Calu3 (cell line): ENCODE measurements at regions not wholly inside any gene's neighbourhood (a gene's known extent, or its start where the extent isn't known, plus 50 kb on each side); places are given as distances from the start of the nearest gene placed in this dataset.

Experiments used
- BruUV-seq: library from RNA; stranded (reverse); fragments of 400-500 nt; replicated peaks from 2 replicates; lab custom pipeline; 2021; lab: Mats Ljungman, UMichigan
- CTCF ChIA-PET: fragments of 300-600 bp; sonication (Branson Sonifier 250); formaldehyde crosslinking; loops from one replicate; lab custom pipeline; 2022; ENCODE audit warnings: antibody characterized with exemption; lab: Charles Lee
- DNase-seq: peaks from one replicate; pipeline ENCODE4 v3.0.0; 2022
- H3K27ac Mint-ChIP-seq: one replicate; pipeline ENCODE4 v1.8.0; 2022; ENCODE audit warnings: mixed read lengths; ENCODE audit not compliant: unreplicated experiment
- H3K27me3 Mint-ChIP-seq: one replicate; pipeline ENCODE4 v1.8.0; 2022; ENCODE audit warnings: mixed read lengths; ENCODE audit not compliant: unreplicated experiment
- H3K36me3 Mint-ChIP-seq: one replicate; pipeline ENCODE4 v1.8.0; 2022; ENCODE audit warnings: mild to moderate bottlenecking, moderate library complexity, mixed read lengths; ENCODE audit not compliant: insufficient read depth, unreplicated experiment
- H3K4me1 Mint-ChIP-seq: one replicate; pipeline ENCODE4 v1.8.0; 2022; ENCODE audit warnings: mild to moderate bottlenecking, low read depth, mixed read lengths; ENCODE audit not compliant: unreplicated experiment
- H3K4me3 Mint-ChIP-seq: one replicate; pipeline ENCODE4 v1.8.0; 2022; ENCODE audit warnings: mild to moderate bottlenecking, low read depth, moderate library complexity, mixed read lengths; ENCODE audit not compliant: unreplicated experiment
- H3K9me3 Mint-ChIP-seq: one replicate; pipeline ENCODE4 v1.8.0; 2022; ENCODE audit warnings: low read depth, mixed read lengths; ENCODE audit not compliant: unreplicated experiment
- CTCF ChIP-seq: fragments of 200-600 bp; IDR thresholded peaks from one replicate; pipeline ENCODE4 v1.8.0; 2022; ENCODE audit warnings: antibody characterized with exemption; ENCODE audit not compliant: unreplicated experiment
- intact Hi-C: fragments of 100-400 bp; cut with micrococcal nuclease; formaldehyde crosslinking; loops from one replicate; pipeline ENCODE4 v1.10.0; 2022; ENCODE audit not compliant: unreplicated experiment

GRCh38 chr4:125911058-125911457 is 596.3 kb downstream of the FAT4 start:
- Mint-ChIP-seq H3K9me3 (no peaks in the 10 kb centered on the region), H3K27me3 (no peaks in the 10 kb centered on the region), H3K36me3 (no peaks in the 10 kb centered on the region), H3K27ac (no peak overlapping the region), H3K4me3 (no peak overlapping the region), H3K4me1 (no peaks in the 10 kb centered on the region)
- intact Hi-C loops: no loop called here
- DNase-seq: no peak
- BruUV-seq: no TSS peak
- no peak for TF ChIP-seq CTCF
- CTCF ChIA-PET: no interaction called here

GRCh38 chr4:125911481-125911880 is 596.7 kb downstream of the FAT4 start:
- CTCF ChIA-PET: no interaction called here
- no peak for DNase-seq
- H3K27ac Mint-ChIP-seq: no peak overlapping the region
- intact Hi-C loops: no loop called here
- H3K36me3 Mint-ChIP-seq: no peaks in the 10 kb centered on the region
- H3K9me3 Mint-ChIP-seq: no peaks in the 10 kb centered on the region
- TF ChIP-seq CTCF: no peak
- no peaks in the 10 kb centered on the region for H3K27me3 Mint-ChIP-seq
- no TSS peak for BruUV-seq
- H3K4me1 Mint-ChIP-seq: no peaks in the 10 kb centered on the region
- no peak overlapping the region for H3K4me3 Mint-ChIP-seq

- TF ChIP-seq CTCF: no peak
- DNase-seq: no peak
- Mint-ChIP-seq H3K27me3 (no peaks in the 10 kb centered on the region), H3K4me1 (no peaks in the 10 kb centered on the region), H3K9me3 (no peaks in the 10 kb centered on the region), H3K4me3 (no peak overlapping the region), H3K27ac (no peak overlapping the region), H3K36me3 (no peaks in the 10 kb centered on the region)
- no TSS peak for BruUV-seq
- intact Hi-C loops: no loop called here
- CTCF ChIA-PET: no interaction called here
Measured at GRCh38 chr4:125917559-125917958, 602.8 kb downstream of the FAT4 start.

- CTCF ChIA-PET: no interaction called here
- H3K27ac Mint-ChIP-seq: no peak overlapping the region
- no TSS peak for BruUV-seq
- intact Hi-C loops: no loop called here
- TF ChIP-seq CTCF: no peak
- H3K4me3 Mint-ChIP-seq: no peak overlapping the region
- no peaks in the 10 kb centered on the region for H3K4me1 Mint-ChIP-seq
- no peaks in the 10 kb centered on the region for H3K36me3 Mint-ChIP-seq
- DNase-seq: no peak
- H3K9me3 Mint-ChIP-seq: peaks cover 4% of the 10 kb centered on the region
- no peaks in the 10 kb centered on the region for H3K27me3 Mint-ChIP-seq
Measured at GRCh38 chr4:125928652-125929051, 613.9 kb downstream of the FAT4 start.

- no peaks in the 10 kb centered on the region for H3K36me3 Mint-ChIP-seq
- H3K9me3 Mint-ChIP-seq: peaks cover 5% of the 10 kb centered on the region
- H3K4me1 Mint-ChIP-seq: peaks cover 9% of the 10 kb centered on the region
- BruUV-seq: no TSS peak
- CTCF ChIA-PET: no interaction called here
- DNase-seq: no peak
- TF ChIP-seq CTCF: no peak
- no peaks in the 10 kb centered on the region for H3K27me3 Mint-ChIP-seq
- intact Hi-C loops: no loop called here
- no peak overlapping the region for H3K27ac Mint-ChIP-seq
- no peak overlapping the region for H3K4me3 Mint-ChIP-seq
Measured at GRCh38 chr4:125938541-125938940, 623.8 kb downstream of the FAT4 start.
